GM19043 (cell line): ENCODE measurements at regions not wholly inside any gene's neighbourhood (a gene's known extent, or its start where the extent isn't known, plus 50 kb on each side); places are given as distances from the start of the nearest gene placed in this dataset.
"Not testable (repeated sequence)": the region's sequence is repeated elsewhere in the genome, so short reads cannot be mapped to it uniquely, and the experiment has no call there.

Experiments
- ATAC-seq: cut with Tn5 transposase; IDR thresholded peaks from one replicate; pipeline ENCODE4 v1.9.1; 2021; ENCODE audit warnings: low read depth; ENCODE audit not compliant: unreplicated experiment

- ATAC-seq, result no peak
These were observed 401.0 kb downstream of the PAX1 start for GRCh38 chr20:22106308-22106938.

- no peak for ATAC-seq
These were observed 396.1 kb downstream of the PAX1 start for GRCh38 chr20:22101606-22102005.

- no peak for ATAC-seq
These were observed 395.2 kb downstream of the PAX1 start for GRCh38 chr20:22100686-22101085.

- ATAC-seq, result no peak
These were observed 393.9 kb downstream of the PAX1 start for GRCh38 chr20:22099348-22099747.

GRCh38 chr20:22098511-22098910, 393.0 kb downstream of the PAX1 start:
- no peak for ATAC-seq

GRCh38 chr20:22093122-22093521, 387.7 kb downstream of the PAX1 start:
- ATAC-seq, result no peak

GRCh38 chr20:22088882-22089281, 383.4 kb downstream of the PAX1 start:
- no peak for ATAC-seq

GRCh38 chr20:22080985-22081384, 375.5 kb downstream of the PAX1 start:
- ATAC-seq, result no peak

GRCh38 chr20:22074635-22075034, 369.2 kb downstream of the PAX1 start:
- ATAC-seq, result no peak

- no peak for ATAC-seq
These were observed 366.4 kb downstream of the PAX1 start for GRCh38 chr20:22071841-22072240.

- no peak for ATAC-seq
These were observed 365.2 kb downstream of the PAX1 start for GRCh38 chr20:22070610-22071058.

GRCh38 chr20:22063753-22064152, 358.3 kb downstream of the PAX1 start:
- ATAC-seq, result no peak

- no peak for ATAC-seq
These were observed 357.4 kb downstream of the PAX1 start for GRCh38 chr20:22062874-22063273.

- ATAC-seq, result no peak
These were observed 355.1 kb downstream of the PAX1 start for GRCh38 chr20:22060610-22061009.

- ATAC-seq, result no peak
These were observed 353.3 kb downstream of the PAX1 start for GRCh38 chr20:22058746-22059145.

- no peak for ATAC-seq
These were observed 350.5 kb downstream of the PAX1 start for GRCh38 chr20:22055981-22056380.

GRCh38 chr20:22052025-22052650, 346.7 kb downstream of the PAX1 start:
- ATAC-seq, result no peak

- ATAC-seq, result not testable (repeated sequence)
These were observed 340.6 kb downstream of the PAX1 start for GRCh38 chr20:22045956-22046507.

GRCh38 chr20:22027423-22027822, 322.0 kb downstream of the PAX1 start:
- no peak for ATAC-seq

- ATAC-seq, result no peak
These were observed 314.7 kb downstream of the PAX1 start for GRCh38 chr20:22020201-22020600.

- no peak for ATAC-seq
These were observed 303.0 kb downstream of the PAX1 start for GRCh38 chr20:22008456-22008855.

- ATAC-seq, result no peak
These were observed 300.8 kb downstream of the PAX1 start for GRCh38 chr20:22006306-22006705.
